GM21526 (cell line): ENCODE measurements at regions not wholly inside any gene's neighbourhood (a gene's known extent, or its start where the extent isn't known, plus 50 kb on each side); places are given as distances from the start of the nearest gene placed in this dataset.
"Not testable (repeated sequence)": the region's sequence is repeated elsewhere in the genome, so short reads cannot be mapped to it uniquely, and the experiment has no call there.

Experiments
- ATAC-seq: cut with Tn5 transposase; IDR thresholded peaks from one replicate; pipeline ENCODE4 v1.9.1; 2021; ENCODE audit warnings: moderate library complexity; ENCODE audit not compliant: unreplicated experiment, low FRiP score

DNA sequence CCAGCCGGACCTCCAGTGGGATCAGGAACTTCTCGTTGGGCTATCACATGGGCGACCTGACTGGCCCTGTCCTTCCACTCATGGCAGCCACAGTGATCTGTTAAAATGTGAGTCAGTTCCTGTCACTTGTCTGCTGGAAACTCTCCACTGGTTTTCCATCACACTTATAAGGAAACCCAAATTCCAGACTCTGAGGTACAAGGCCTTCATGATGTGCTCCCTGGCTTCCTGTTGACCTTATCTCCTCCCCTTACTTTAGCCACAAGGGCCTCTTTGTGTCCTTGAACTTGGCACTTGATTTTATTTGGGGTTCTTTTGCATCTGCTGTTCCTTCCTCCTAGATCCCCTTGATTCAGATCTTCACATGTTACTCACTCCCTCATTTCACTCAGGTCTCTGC, 96.8 kb downstream of the TENT5C start:
- ATAC-seq = no peak

DNA sequence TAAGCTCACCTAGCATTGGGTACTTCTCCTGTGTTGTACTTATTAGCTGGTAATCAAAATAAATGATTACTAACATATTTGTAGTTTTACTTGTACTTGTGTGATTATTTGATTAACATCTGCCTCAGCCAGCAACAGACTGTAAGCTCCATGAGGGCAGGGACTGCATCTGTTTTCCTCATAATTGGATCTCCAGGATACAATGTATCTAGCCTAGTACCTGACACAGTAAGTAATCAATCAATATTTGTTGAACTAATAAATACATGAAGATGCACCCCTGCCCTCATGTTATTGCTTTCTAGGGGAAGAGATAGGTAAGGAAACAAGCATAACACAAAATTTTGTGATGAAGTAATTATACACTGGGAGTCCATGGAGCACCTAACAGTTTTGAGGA, 101.5 kb downstream of the TENT5C start:
- ATAC-seq = no peak

DNA sequence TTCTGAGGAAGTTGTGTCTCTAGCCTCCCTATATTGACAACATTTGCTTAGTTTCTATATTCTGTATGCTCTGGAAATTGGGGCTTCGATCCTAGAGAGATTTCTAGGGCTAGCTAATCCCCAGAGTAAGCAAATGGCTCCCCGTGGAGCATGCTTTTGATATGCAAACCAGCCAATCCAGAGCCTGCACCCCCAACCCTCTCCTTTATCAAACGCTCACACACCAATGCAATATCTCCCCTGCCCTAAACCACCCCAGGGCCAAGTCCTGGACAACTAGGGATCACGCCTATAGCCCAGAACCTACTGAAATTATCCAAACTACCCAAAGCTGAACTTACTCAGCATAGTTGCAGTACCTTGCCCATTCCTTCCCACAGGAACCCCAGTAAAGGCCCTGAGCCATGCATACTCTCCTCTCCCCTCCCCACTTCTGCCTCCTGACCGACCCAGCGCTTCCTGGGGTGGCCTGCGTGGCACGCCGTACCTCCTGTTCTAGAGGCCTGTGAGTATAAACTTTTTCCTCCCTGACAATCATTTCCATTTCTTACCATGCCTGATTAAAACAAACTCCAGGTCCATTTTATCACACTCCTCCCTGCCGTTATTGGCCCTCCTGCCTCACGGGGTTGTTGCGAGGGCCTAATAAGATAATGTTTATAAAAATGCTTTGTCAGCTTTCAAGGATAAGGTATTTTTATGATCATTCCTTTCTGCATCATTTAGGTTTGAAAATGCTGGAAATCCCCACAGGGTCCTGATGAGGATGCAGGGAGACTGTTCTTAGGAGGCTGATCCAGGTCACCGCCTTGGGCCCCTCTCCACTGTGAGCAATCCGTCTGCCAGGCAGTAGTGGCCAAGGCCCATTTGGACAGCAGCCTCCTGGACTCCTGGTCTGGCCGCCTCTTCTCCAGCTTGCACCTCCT, 102.7 kb downstream of the TENT5C start:
- ATAC-seq = no peak

DNA sequence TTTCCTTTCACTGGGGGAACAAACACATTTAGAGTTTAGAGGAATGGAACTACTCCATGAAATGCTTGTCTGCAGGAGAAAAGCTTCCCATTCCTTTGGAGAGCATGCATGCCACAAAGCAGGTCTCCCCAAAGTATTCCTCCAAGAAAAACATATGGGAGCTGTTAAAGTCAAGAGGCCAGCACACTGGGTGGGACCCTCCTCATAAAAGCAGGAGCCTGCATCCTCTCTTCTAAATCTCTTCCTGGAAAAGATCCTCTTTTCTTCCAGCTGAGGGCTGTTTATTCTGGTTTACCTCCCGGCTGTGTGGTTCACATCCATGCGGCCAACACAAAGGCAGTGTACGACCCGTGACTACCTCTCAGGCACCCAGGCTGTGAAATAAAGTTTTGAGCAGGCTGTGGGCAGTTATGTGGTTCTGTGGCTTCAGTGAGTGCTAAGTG, 103.4 kb downstream of the TENT5C start:
- no peak for ATAC-seq

DNA sequence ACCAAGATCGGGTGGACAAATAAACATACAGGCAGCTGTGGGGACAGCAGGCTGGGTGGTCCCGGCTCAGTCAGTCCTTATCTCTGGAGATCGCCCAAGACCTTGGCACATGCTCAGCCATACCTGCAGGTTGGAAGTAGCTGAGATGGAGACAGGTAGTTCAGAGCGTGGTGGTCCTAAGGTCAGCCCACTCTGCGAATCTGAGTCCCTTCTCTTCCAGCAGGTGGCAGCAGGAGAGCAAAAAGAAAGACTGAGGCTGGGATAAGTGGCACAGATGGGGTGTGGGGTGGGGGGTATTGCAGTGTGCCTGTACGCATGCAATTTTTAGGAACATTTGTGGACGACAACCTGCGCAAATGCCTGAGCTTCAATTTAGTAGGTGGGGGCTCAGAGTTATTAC, 104.9 kb downstream of the TENT5C start:
- ATAC-seq = no peak

DNA sequence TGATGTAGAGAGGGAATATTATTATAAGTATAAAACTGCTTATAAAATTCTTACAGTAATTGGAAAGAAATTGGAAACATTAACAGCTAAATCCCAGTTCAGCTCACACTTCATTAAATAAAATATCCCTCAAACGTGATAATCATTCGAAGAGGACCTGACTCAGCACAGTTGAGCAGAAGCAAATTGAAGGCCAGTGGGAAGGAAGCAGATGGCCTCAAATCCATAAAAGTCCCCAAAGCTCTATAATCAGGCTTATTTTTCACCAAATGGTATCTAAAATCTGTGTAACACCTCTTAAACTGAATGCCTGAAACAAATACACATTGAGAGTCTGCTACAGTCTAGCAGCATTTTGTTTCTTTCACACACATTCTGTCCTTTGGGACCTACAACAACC, 106.8 kb downstream of the TENT5C start:
- no peak for ATAC-seq

DNA sequence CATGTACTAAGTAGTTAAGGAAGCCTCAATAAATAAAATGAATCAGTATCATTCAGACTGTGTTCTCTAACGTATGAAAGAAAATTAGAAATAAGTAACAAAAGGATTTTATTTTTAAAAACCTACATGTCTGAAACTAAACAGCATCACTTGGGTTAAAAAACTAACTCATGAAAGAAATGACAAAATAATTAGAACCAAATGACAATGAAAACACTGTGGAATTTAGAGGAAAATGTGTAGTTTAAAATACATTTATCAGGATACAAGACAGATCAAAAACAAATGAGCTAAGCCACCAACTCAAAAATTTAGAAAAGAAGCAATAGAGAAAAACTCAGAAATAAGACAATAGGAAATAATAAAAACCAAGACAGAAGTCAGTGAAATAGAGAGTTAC, 108.7 kb downstream of the TENT5C start:
- ATAC-seq = no peak

DNA sequence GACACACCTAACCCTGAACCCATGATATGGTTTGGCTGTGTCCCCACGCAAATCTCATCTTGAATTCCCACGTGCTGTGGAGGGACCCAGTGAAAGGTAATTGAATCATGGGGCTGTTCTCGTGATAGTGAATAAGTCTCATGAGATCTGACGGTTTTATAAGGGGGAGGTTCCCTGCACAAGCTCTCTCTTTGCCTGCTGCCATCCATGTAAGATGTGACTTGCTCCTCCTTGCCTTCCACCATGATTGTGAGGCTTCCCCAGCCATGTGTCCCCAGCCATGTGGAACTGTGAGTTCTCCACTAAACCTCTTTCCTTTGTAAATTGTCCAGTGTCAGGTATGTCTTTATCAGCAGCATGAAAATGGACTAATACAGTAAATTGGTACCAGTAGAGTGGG, 110.2 kb downstream of the TENT5C start:
- not testable (repeated sequence) for ATAC-seq

DNA sequence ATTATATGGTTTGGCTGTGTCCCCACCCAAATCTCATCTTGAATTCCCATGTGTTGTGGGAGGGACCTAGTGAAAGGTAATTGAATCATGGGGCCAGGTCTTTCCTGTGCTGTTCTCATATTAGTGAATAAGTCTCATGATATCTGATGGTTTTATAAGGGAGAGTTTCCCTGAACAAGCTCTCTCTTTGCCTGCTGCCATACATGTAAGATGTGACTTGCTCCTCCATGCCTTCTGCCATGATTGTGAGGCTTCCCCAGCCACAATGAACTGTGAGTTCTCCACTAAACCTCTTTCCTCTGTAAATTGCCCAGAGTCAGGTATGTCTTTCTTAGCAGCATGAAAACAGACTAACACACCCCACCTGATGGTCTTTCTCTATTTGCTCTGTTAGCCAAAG, 112.1 kb downstream of the TENT5C start:
- ATAC-seq = not testable (repeated sequence)

DNA sequence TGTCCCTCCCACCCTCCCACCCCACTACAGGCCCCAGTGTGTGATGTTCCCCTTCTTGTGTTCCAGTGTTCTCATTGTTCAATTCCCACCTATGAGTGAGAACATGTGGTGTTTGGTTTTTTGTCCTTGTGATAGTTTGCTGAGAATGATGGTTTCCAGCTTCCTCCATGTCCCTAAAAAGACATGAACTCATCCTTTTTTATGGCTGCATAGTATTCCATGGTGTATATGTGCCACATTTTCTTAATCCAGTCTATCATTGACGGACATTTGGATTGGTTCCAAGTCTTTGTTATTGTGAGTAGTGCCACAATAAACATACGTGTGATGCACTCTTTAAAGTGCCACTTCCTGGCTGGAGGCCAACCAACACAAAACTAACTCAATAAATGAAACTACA, 112.7 kb downstream of the TENT5C start:
- not testable (repeated sequence) for ATAC-seq

DNA sequence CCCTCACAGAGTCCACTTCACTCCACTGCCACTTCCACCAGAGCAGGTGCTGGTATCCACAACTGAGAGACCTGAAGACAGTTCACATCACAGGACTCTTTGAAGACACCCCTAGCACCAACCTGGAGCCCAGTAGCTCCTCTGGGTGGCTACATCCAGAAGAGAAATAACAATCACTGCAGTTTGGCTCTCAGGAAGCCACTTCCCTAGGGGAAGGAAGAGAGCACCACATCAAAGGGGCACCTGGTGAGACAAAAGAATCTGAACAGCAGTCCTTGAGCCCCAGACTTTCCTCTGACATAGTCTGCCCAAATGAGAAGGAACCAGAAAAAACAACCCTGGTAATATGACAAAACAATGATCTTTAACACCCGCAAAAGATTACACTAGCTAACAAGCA, 113.2 kb downstream of the TENT5C start:
- ATAC-seq = no peak

DNA sequence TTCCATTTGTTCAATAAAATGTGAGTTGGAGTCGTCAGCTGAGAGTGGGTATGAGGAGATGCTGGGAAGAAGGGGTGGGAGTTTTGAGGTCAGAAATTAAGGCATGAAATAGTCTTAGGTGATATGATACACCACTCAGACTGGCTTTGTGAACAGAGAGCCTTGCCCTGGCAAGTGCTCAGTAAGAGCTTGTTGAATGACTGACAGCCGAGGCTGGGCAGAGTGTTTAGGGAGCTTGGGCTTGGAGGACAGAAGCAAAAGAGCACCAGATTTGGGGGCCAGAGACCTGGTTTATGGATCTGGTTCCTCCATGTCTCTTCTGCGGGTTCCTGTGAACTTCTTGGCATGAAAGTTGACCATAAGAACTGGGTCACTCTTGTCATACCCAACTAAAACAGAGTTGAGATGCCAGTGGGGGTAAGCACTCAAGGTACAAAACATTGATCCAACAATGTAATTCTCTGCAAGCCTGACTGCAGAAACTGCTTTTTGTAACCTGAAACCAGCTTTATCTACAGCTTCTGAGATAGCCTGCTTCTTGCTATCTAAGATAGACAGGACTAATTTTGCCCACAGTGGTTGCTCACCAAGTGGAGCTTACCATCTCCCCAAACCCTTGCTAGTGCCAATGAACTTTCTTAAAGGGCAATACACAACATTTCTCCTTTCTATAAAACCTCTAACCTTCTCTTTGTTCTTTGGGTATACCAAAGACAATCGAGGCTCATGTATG, 126.4 kb downstream of the TENT5C start:
- no peak for ATAC-seq

DNA sequence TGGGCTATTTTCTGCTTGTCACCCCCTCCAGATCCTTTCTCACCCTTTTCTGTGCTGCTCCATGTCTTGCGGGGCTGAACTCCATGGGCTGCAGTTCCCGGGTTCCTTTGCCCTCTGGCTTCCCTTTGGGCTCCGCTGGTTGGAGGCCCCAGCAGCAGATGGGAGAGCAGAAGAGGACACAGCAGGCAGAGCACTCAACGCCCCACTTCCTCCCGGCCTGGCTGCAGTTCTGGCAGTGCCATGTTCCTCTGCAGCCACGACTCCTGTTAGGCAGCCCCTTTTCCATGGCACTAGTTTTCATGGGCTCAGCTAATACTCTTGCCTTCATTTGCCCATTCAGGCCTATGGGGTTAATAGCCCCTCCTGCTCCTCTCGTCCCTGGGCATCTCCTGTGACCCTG, 127.1 kb downstream of the TENT5C start:
- ATAC-seq = no peak

DNA sequence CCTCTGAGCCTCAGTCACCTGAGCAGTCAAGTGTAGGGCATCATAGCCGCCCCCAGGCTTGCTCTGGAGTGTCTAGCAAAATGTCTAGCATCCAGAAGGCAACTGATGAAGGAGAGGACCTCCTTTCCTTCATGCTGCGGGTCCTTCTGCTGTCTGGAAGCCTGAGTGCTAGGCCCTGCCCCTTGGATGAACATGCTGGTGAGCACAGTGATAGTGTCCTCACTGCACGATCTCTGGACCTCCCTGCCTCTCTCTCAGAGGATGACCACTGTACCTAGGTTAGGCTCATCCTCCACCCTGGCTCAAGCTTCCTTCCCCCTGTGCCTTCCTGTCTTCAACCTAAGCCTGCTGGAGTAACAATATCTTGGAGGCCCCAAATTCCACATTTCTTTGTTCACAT, 128.6 kb downstream of the TENT5C start:
- ATAC-seq = no peak

DNA sequence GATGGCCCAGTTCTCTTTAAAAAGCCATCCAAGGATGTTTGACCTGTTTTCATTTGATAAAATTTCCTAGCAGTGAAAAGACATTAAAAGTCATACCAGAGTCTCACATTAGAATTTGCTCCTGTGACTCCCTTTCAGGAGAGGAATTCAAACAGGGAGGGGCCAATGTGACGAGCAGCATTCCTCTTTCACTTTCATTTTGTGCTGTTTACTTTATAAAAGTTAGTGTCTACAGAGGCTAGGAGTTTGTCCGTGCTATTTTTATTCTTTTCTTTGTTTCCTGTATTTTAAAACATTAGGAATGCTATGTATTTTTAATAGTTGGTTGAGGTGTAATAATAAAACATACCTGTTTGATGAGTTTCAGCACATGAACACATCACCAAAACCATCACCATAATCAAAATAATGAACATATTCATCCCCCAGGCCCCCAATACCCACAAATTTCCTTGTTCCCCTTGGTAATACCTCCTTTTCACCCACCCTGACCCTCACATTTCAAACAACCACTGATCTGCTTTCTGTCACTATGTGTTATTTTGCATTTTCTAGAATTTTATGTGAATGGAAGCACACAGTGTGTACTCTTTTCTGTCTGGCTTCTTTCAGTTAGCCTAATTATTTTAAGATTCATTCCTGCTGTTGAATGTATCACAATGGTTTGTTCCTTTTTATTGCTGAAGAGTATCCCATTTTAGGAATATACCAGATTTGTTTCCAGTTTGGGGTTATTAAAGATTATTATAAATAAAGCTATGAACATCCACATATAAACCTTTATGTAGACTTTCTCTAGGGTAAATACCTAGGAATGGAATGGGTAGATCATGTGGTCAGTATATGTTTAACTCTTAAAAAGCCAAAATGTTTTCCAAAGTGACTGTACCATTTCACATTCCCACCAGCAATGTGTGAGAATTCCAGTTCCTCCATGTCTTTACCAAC, 129.5 kb downstream of the TENT5C start:
- no peak for ATAC-seq

DNA sequence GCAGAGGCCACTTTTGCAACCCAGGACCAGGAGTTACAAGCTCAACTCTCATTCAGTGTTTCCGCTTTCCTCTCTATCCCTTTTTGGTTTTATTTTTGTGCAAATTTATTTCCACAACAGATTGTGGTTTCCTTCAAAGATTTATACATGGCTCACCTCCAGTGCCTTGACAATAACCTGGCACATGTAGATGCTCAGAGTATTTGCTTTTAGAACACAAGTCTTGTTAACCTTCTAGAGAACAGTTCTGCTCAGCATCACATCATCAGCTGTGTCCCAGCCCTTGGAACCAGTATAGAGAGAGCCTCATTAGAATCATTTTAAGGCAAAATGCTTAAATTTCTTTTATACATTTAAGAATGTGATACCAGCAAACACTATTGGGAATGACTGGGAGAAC, 133.7 kb downstream of the TENT5C start:
- ATAC-seq = no peak

DNA sequence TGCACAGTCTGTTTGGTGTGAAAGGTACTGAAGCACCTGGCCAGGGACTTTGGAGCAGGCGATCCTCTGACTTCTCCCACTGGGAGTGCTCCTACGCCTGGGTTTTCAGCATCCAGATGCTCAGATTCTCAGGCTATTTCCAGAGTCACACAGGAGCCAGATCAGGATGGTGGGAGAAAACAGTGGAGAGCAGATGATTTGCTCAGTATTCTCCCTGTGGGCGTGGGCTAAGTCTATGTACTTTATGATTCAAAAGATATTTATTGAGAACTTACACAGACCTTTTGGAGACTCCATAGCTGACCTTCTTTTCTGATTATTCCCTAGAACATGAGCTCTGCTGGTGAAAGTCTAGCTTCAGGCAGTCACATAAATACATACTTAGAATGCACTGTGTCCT, 134.6 kb downstream of the TENT5C start:
- no peak for ATAC-seq

DNA sequence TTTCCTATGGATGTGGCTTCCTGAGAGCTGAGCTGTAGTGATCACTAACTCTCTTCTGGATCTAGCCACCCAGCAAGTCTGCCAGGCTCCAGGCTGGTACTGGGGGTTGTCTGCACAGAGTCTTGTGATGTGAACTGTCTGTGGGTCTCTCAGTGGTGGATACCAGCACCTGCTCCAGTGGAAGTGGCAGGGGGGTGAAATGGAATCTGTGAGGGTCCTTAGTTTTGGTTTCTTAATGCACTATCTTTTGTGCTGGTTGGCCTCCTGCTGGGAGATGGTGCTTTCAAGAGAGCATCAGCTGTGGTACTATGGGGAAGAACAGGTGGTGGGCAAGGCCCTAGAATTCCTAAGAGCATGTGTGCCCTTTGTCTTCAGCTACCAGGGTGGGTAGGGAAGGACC, 140.7 kb downstream of the TENT5C start:
- ATAC-seq = not testable (repeated sequence)

DNA sequence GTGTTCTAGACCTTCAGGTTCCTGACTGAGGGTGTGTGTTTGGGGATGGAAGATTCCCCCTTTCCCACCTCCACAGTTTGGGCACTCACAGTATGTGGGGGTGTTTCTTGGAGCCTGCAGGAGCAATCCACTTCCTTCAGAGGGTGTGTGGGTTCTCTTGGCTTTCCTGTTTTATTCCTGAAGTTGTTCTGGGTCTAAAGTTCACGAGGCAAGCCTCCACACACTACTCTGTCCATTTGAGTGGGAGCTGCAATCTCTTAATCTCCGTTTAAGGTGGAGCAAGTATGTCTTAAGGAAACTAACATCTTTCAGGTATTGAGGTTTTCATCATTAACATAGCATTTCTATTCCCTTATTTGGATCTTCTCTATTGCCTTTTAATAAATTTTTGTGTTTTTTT, 141.8 kb downstream of the TENT5C start:
- ATAC-seq = no peak

DNA sequence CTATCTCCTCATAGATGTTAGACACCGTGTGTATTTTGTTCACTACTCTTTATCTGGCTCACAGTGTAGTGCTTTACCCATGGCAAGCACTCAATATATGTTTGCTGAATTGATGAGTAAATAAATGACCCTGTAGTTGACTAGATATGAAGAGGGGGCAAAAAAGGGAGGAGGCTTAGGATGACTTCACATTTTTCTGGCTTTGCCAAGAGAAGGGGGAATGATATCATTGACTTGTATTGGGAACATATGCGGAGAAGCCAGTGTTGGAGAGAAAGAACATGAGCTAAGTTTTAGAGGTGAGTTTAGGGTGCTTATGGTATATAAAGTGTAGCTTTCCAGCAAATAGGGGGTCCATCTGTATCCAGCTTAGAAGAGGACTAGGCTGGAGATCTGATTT, 145.5 kb downstream of the TENT5C start:
- no peak for ATAC-seq

DNA sequence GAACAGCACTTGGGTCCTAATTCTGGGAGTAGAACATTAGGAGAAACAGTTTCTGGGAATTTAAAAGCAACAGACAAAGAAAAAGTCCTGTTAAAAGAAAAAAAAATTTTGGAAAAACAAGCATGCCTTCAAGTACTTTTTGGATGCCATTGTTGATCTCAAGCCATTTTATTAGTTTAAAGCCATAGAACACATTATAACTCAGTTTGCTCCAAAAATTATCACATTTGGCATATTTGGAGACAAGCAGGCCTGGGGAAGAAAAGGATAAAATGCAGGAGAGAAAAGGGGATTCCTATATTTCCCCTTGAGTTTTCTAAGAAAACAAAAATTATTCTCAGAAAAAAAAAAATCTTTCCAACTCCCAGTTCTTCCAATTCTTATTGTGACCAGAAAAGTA, 146.8 kb downstream of the TENT5C start:
- ATAC-seq = no peak
